GM19397 (cell line): ENCODE measurements at regions not wholly inside any gene's neighbourhood (a gene's known extent, or its start where the extent isn't known, plus 50 kb on each side); places are given as distances from the start of the nearest gene placed in this dataset.

Experiments
- ATAC-seq: cut with Tn5 transposase; IDR thresholded peaks from one replicate; pipeline ENCODE4 v1.9.1; 2021; ENCODE audit warnings: mild to moderate bottlenecking, moderate library complexity; ENCODE audit not compliant: unreplicated experiment

GRCh38 chr6:164013480-164014208 lies 599.1 kb downstream of the QKI start:
- no peak for ATAC-seq

- ATAC-seq, result no peak
Measured at GRCh38 chr6:164011321-164011720, 596.8 kb downstream of the QKI start.

- ATAC-seq, result no peak
Measured at GRCh38 chr6:164010441-164011103, 596.1 kb downstream of the QKI start.

GRCh38 chr6:164008902-164009301 lies 594.4 kb downstream of the QKI start:
- ATAC-seq, result no peak

- ATAC-seq, result no peak
Measured at GRCh38 chr6:164007881-164008280, 593.4 kb downstream of the QKI start.

- ATAC-seq, result no peak
Measured at GRCh38 chr6:164006459-164006858, 591.9 kb downstream of the QKI start.

- ATAC-seq, result no peak
Measured at GRCh38 chr6:164005004-164005711, 590.6 kb downstream of the QKI start.

GRCh38 chr6:164000276-164000675 lies 585.8 kb downstream of the QKI start:
- no peak for ATAC-seq

GRCh38 chr6:163999475-164000125 lies 585.1 kb downstream of the QKI start:
- ATAC-seq, result no peak

- no peak for ATAC-seq
Measured at GRCh38 chr6:163998496-163998895, 584.0 kb downstream of the QKI start.

GRCh38 chr6:163996491-163996890 lies 582.0 kb downstream of the QKI start:
- no peak for ATAC-seq

- no peak for ATAC-seq
Measured at GRCh38 chr6:163994566-163994965, 580.0 kb downstream of the QKI start.

GRCh38 chr6:163992701-163993100 lies 578.2 kb downstream of the QKI start:
- ATAC-seq, result no peak

GRCh38 chr6:163992056-163992455 lies 577.5 kb downstream of the QKI start:
- no peak for ATAC-seq

- ATAC-seq, result no peak
Measured at GRCh38 chr6:163991321-163991720, 576.8 kb downstream of the QKI start.

- ATAC-seq, result no peak
Measured at GRCh38 chr6:163986313-163986712, 571.8 kb downstream of the QKI start.

- ATAC-seq, result no peak
Measured at GRCh38 chr6:163985710-163986109, 571.2 kb downstream of the QKI start.

- no peak for ATAC-seq
Measured at GRCh38 chr6:163985040-163985439, 570.5 kb downstream of the QKI start.

- ATAC-seq, result peak; percentile 62
Measured at GRCh38 chr6:163984124-163984936, 569.8 kb downstream of the QKI start.

GRCh38 chr6:163983679-163984078 lies 569.2 kb downstream of the QKI start:
- no peak for ATAC-seq

- no peak for ATAC-seq
Measured at GRCh38 chr6:163974322-163974721, 559.8 kb downstream of the QKI start.
